Astrocyte (in vitro differentiated cells and primary cell): ENCODE measurements at regions not wholly inside any gene's neighbourhood (a gene's known extent, or its start where the extent isn't known, plus 50 kb on each side); places are given as distances from the start of the nearest gene placed in this dataset.

Experiments used
- DNase-seq: peaks from one replicate; pipeline ENCODE4 v3.0.0-alpha.2; 2010; ENCODE audit warnings: low read depth
- FAIRE-seq: peaks from 2 replicates; lab custom pipeline; 2011; peaks lifted over from hg19 to GRCh38; lab: Jason Lieb, UNC
- H2AFZ ChIP-seq: 2 replicates; pipeline ENCODE4 v1.6.0; 2012; ENCODE audit warnings: low read depth, low read length, inconsistent platforms
- H3K27ac ChIP-seq: 2 replicates; pipeline ENCODE4 v1.5.1; 2011; ENCODE audit warnings: low read depth, low read length, inconsistent platforms
- H3K27me3 ChIP-seq: 2 replicates; pipeline ENCODE4 v1.6.0; 2011; ENCODE audit warnings: low read length, inconsistent platforms; ENCODE audit not compliant: insufficient read depth
- H3K36me3 ChIP-seq: 2 replicates; pipeline ENCODE4 v1.5.1; 2011; ENCODE audit warnings: low read length, inconsistent platforms; ENCODE audit not compliant: insufficient read depth
- H3K4me1 ChIP-seq: 2 replicates; pipeline ENCODE4 v1.5.1; 2011; ENCODE audit warnings: low read length, inconsistent platforms; ENCODE audit not compliant: insufficient read depth
- H3K4me2 ChIP-seq: 2 replicates; pipeline ENCODE4 v1.6.0; 2012; ENCODE audit warnings: low read length, inconsistent platforms
- H3K4me3 ChIP-seq: 2 replicates; pipeline ENCODE4 v1.5.1; 2011; ENCODE audit warnings: low read depth, mild to moderate bottlenecking, low read length, inconsistent platforms; ENCODE audit not compliant: insufficient read depth
- H3K79me2 ChIP-seq: 2 replicates; pipeline ENCODE4 v1.6.0; 2012; ENCODE audit warnings: mild to moderate bottlenecking, low read length, inconsistent platforms; ENCODE audit not compliant: insufficient read depth
- H3K9ac ChIP-seq: 2 replicates; pipeline ENCODE4 v1.6.0; 2012; ENCODE audit warnings: mild to moderate bottlenecking, low read length, inconsistent platforms
- H3K9me3 ChIP-seq: 2 replicates; pipeline ENCODE4 v1.5.1; 2012; ENCODE audit warnings: low read depth, mild to moderate bottlenecking, low read length, inconsistent platforms; ENCODE audit not compliant: insufficient read depth
- H4K20me1 ChIP-seq: 2 replicates; pipeline ENCODE4 v1.6.0; 2012; ENCODE audit warnings: low read length, inconsistent platforms; ENCODE audit not compliant: insufficient read depth
- H3K27ac Mint-ChIP-seq: one replicate; pipeline ENCODE4 v1.8.0; 2021; ENCODE audit warnings: mild to moderate bottlenecking, mixed read lengths; ENCODE audit not compliant: unreplicated experiment
- H3K27me3 Mint-ChIP-seq: one replicate; pipeline ENCODE4 v1.8.0; 2021; ENCODE audit warnings: low read depth, mixed read lengths; ENCODE audit not compliant: unreplicated experiment
- H3K36me3 Mint-ChIP-seq: one replicate; pipeline ENCODE4 v1.8.0; 2021; ENCODE audit warnings: low read depth, mixed read lengths; ENCODE audit not compliant: unreplicated experiment
- H3K4me1 Mint-ChIP-seq: one replicate; pipeline ENCODE4 v1.8.0; 2021; ENCODE audit warnings: low read depth, mixed read lengths; ENCODE audit not compliant: unreplicated experiment
- H3K4me3 Mint-ChIP-seq: one replicate; pipeline ENCODE4 v1.8.0; 2021; ENCODE audit warnings: mild to moderate bottlenecking, moderate library complexity, mixed read lengths; ENCODE audit not compliant: unreplicated experiment
- H3K9me3 Mint-ChIP-seq: one replicate; pipeline ENCODE4 v1.8.0; 2021; ENCODE audit warnings: mild to moderate bottlenecking, mixed read lengths; ENCODE audit not compliant: unreplicated experiment
- CTCF ChIP-seq: IDR thresholded peaks from 2 replicates; pipeline ENCODE4 v1.5.1; 2011; ENCODE audit warnings: low read depth, mild to moderate bottlenecking, inconsistent platforms, low read length, moderate library complexity; ENCODE audit not compliant: insufficient read depth
- EZH2 ChIP-seq: IDR thresholded peaks from 2 replicates; pipeline ENCODE4 v1.6.1; 2012; ENCODE audit warnings: mild to moderate bottlenecking, low read length, inconsistent platforms; ENCODE audit not compliant: insufficient read depth

- Histone ChIP-seq H3K27me3 (no peaks in the 10 kb centered on the region), H3K4me2 (no peak overlapping the region), H3K9me3 (no peaks in the 10 kb centered on the region), H3K4me3 (no peak overlapping the region), H4K20me1 (no peaks in the 10 kb centered on the region), H3K9ac (no peak overlapping the region), H3K4me1 (no peaks in the 10 kb centered on the region), H2AFZ (no peak overlapping the region), H3K27ac (no peak overlapping the region), H3K79me2 (no peaks in the 10 kb centered on the region), H3K36me3 (no peaks in the 10 kb centered on the region)
- no peaks in the 10 kb centered on the region for H3K27me3 Mint-ChIP-seq
- peak overlapping the region; percentile 17 for H3K27ac Mint-ChIP-seq
- peaks cover 17% of the 10 kb centered on the region for H3K4me1 Mint-ChIP-seq
- peaks cover 1% of the 10 kb centered on the region for H3K36me3 Mint-ChIP-seq
- H3K4me3 Mint-ChIP-seq = peak overlapping the region; percentile 27
- DNase-seq (no peak), FAIRE-seq (no peak)
- TF ChIP-seq CTCF = no peak
- TF ChIP-seq EZH2 = no peak
- peaks cover 2% of the 10 kb centered on the region for H3K9me3 Mint-ChIP-seq
These were observed 215.0 kb downstream of the SUCLG1 start for GRCh38 chr2:84243788-84244733.

GRCh38 chr2:84238907-84239306 lies 220.2 kb downstream of the SUCLG1 start:
- Histone ChIP-seq H3K27ac (no peak overlapping the region), H3K36me3 (no peaks in the 10 kb centered on the region), H3K9ac (no peak overlapping the region), H3K9me3 (no peaks in the 10 kb centered on the region), H3K4me3 (no peak overlapping the region), H3K79me2 (no peaks in the 10 kb centered on the region), H4K20me1 (no peaks in the 10 kb centered on the region), H2AFZ (no peak overlapping the region), H3K4me2 (no peak overlapping the region), H3K4me1 (no peaks in the 10 kb centered on the region), H3K27me3 (no peaks in the 10 kb centered on the region)
- no peaks in the 10 kb centered on the region for H3K9me3 Mint-ChIP-seq
- H3K4me1 Mint-ChIP-seq = peaks cover 5% of the 10 kb centered on the region
- no peaks in the 10 kb centered on the region for H3K36me3 Mint-ChIP-seq
- no peak overlapping the region for H3K27ac Mint-ChIP-seq
- DNase-seq (no peak), FAIRE-seq (no peak)
- TF ChIP-seq CTCF (no peak), EZH2 (no peak)
- H3K4me3 Mint-ChIP-seq = no peak overlapping the region
- peaks cover 2% of the 10 kb centered on the region for H3K27me3 Mint-ChIP-seq

GRCh38 chr2:84236288-84236687 lies 222.8 kb downstream of the SUCLG1 start:
- no peaks in the 10 kb centered on the region for H3K36me3 ChIP-seq
- H3K27ac ChIP-seq = no peak overlapping the region
- DNase-seq (no peak), FAIRE-seq (no peak)
- H3K27me3 Mint-ChIP-seq = peaks cover 2% of the 10 kb centered on the region
- H2AFZ ChIP-seq = no peak overlapping the region
- H3K4me1 ChIP-seq = no peaks in the 10 kb centered on the region
- no peak overlapping the region for H3K27ac Mint-ChIP-seq
- no peak overlapping the region for H3K4me3 Mint-ChIP-seq
- no peaks in the 10 kb centered on the region for H3K27me3 ChIP-seq
- H3K79me2 ChIP-seq = no peaks in the 10 kb centered on the region
- TF ChIP-seq CTCF = no peak
- TF ChIP-seq EZH2 = no peak
- peaks cover 10% of the 10 kb centered on the region for H3K4me1 Mint-ChIP-seq
- H3K36me3 Mint-ChIP-seq = no peaks in the 10 kb centered on the region
- no peaks in the 10 kb centered on the region for H4K20me1 ChIP-seq
- no peak overlapping the region for H3K4me2 ChIP-seq
- H3K4me3 ChIP-seq = no peak overlapping the region
- no peak overlapping the region for H3K9ac ChIP-seq
- H3K9me3 Mint-ChIP-seq = no peaks in the 10 kb centered on the region
- no peaks in the 10 kb centered on the region for H3K9me3 ChIP-seq
